ENCODE measurements at regions not wholly inside any gene's neighbourhood (a gene's known extent, or its start where the extent isn't known, plus 50 kb on each side); places are given as distances from the start of the nearest gene placed in this dataset.
A peak's percentile ranks its signal among the peaks of the same experiment; 100 is the strongest.

DNA sequence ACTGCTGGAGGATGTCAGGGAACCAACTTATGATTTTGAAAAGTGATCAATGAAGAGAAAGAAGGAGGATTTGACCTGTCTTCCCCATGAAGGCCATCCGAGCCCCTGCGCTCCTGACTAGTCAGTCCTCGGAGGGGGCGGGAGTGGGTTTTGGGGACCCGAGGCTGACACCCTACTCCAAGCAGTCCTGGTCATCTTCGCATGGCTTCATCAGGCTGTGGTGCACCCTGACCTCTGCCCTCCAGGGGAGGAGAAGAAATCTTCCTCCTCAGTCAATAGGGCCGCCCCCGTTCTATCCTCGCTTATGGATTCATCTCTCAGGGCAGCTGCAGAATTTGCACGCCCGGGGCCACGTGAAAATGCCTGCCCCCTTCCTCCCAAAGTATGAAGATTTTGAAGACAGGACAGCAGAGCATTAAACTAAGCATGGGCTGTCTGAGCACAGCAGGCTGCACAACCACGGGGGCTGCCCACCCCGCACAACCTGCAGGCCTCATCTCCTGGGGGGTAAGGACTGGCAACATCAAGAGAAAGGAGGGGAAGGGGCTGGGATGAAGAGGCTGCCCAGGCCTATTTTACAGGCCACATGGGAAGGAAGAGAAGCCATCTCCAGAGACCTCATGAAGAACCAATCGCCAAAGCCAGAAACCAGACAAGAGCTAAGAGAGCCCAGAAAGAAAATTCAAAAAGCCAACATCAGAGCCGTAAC, 138.1 kb upstream of the PHACTR3 start:
- H3K36me3 ChIP-seq = no peaks in the 10 kb centered on the region
- no peaks in the 10 kb centered on the region for H3K27me3 ChIP-seq (replicated peaks)
- no peak overlapping the region for H3K27ac ChIP-seq
- H3K4me3 ChIP-seq = no peak overlapping the region
- no peaks in the 10 kb centered on the region for H3K4me1 ChIP-seq (replicated peaks)
- no peak for DNase-seq (ENCODE audit: low read depth in 1 of 2, low spot score in 2 of 2)
- H3K9me3 ChIP-seq (replicated peaks) = no peaks in the 10 kb centered on the region

DNA sequence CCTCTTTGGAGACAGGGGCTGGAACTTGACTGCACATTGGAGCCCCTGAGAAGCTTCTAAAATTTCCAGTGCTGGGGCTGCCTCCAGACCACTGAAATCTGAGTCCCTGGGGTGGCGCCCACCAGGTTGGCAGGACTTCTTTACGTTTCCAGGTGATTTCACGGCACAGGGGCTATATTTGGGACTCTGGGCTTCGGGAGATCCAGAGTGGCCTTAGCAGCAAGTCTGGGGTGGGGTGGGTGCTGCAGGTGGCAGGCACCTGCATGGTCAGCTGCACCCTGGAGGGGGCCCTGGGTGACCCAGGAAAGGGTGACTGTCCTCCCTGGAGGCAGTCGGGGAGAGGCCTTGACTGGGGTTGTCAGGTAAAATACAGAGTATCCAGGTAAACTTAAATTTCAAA, 135.5 kb upstream of the PHACTR3 start:
- Histone ChIP-seq H3K4me1 (replicated peaks) (no peaks in the 10 kb centered on the region), H3K36me3 (no peaks in the 10 kb centered on the region), H3K27ac (no peak overlapping the region), H3K27me3 (replicated peaks) (no peaks in the 10 kb centered on the region; the same call in 1 of the 2 replicates), H3K9me3 (replicated peaks) (no peaks in the 10 kb centered on the region), H3K4me3 (no peak overlapping the region)
- DNase-seq (ENCODE audit: low read depth in 1 of 2, low spot score in 2 of 2) = no peak

DNA sequence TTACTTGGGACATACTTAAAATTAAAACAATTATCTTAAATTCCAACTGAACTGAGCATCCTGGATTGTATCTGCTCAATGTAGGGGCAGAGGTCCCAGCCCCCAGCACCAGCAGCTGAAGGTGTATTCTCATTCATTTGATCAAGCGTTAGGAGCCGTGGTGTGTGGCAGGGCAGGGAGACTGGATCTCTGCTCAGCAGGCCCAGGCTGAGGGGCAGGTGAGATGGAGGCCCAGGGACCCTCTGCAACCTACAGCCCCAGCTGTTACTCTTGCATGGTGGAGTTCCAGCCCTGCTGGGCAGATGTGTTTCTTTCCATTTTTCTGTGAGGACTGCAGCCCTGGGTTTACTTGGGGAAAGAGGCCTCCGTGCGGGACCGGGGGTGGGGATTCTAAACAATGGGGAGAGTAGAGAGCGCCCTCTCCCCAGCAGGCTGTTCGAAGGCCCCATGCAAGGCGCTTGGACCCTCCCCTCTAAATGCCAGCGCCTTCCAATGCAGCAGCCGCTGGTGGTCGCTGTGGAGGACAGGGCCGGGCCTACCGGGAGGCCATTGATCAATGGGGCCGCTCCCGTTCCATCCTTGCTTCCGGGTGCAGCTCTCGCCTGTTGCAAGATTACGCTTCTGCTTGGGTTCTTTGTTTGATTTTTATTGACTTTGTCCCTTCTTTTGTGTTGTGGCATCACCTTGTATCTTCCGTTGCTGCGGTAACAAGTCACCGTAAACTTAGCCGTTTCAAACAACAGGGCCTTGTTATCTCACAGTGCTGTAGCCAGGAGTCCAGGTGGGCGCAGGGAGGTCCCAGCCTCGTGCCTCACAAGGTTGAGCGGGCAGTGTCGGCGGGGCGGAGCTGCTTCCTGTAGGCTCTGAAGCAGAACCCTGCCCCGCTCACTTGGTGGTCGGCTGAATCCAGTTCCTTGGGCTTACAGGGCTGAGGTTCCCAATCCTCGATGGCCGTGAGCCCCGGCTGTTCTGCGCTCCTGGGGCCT, 134.8 kb upstream of the PHACTR3 start:
- DNase-seq (ENCODE audit: low read depth in 1 of 2, low spot score in 2 of 2) = no peak
- no peak overlapping the region for H3K27ac ChIP-seq
- H3K4me3 ChIP-seq = no peak overlapping the region
- no peaks in the 10 kb centered on the region for H3K36me3 ChIP-seq
- no peaks in the 10 kb centered on the region for H3K9me3 ChIP-seq (replicated peaks)
- no peaks in the 10 kb centered on the region for H3K4me1 ChIP-seq (replicated peaks)
- peaks cover 5% of the 10 kb centered on the region; the same call in 1 of the 2 replicates for H3K27me3 ChIP-seq (replicated peaks)

DNA sequence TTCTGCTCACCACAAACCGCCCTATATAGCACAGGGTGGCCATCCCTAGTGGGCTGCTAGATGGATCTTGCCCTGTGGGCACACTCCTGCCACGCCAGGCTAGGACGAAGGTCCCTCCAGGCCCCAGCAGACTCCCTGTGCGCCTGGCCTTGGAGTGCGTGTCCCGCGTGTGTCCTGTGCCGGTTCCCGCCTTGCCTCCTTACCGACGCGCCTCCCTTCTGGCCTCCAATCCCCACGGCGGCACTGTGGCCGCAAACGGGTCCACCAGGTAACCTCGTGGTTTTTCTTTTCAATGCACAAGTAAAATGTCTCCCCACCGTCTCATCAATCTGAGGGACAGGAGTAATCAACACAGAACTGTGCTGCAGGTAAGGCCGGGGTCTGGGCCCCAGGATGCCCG, 133.8 kb upstream of the PHACTR3 start:
- H3K36me3 ChIP-seq = no peaks in the 10 kb centered on the region
- no peaks in the 10 kb centered on the region for H3K9me3 ChIP-seq (replicated peaks)
- peaks cover 5% of the 10 kb centered on the region; the same call in 1 of the 2 replicates for H3K27me3 ChIP-seq (replicated peaks)
- no peak for DNase-seq (ENCODE audit: low read depth in 1 of 2, low spot score in 2 of 2)
- H3K4me1 ChIP-seq (replicated peaks) = no peaks in the 10 kb centered on the region
- no peak overlapping the region for H3K27ac ChIP-seq
- no peak overlapping the region for H3K4me3 ChIP-seq

DNA sequence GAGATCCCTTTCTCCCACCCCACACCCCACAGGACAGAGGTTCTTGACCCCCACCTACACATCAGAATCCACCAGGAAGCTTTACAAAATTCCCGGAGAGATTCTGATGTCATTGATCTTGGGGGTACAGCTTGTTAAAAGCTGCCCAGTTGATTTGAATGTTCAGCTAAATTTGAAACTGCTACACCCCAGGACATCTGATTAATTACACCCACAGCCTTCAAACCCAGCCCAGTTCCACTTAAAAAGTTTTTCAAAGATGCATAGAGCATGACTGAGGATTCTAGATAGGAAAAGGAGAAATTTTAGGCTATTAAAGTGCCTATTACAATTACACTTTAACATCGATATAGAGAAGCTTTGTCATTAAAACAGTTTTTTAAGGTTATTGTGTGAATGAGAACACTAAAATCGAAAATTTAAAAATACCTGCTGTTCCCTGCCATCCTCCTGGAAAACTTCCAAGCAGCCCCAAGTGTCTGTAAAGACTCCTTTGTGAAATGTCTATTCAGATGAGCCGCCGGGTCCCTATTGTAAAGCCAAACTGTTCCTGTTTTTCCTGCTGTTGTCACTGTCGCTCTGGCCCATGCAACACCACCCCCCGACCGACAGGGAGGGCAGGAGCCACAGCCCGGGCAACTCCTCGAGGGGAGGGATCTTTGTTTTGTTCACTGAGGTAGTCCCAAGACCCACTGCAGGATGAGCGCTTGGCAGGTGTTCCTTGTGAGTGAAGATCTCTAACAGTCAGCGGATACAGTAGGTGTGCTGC, 132.5 kb upstream of the PHACTR3 start:
- H3K9me3 ChIP-seq (replicated peaks) = no peaks in the 10 kb centered on the region

DNA sequence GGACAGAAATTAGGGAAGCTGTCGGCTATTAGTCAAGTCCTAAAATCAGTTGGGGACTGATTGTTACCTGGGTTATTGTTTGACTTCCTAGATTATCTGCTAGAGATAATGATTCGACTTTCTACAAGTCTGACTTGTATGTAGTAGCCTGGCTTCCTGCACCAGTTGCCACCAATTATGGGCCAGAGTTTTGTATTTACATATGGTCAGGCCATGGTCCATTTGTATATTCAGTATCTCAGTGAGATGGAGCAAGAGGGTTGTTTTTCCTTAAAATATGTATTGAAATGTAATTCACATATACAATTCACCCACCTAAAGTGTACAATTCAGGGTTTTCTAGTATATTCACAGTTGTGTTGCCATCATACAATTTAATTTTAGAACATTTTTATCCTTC, 130.6 kb upstream of the PHACTR3 start:
- Histone ChIP-seq H3K27ac (no peak overlapping the region), H3K27me3 (replicated peaks) (peaks cover 10% of the 10 kb centered on the region; the same call in 1 of the 2 replicates), H3K36me3 (no peaks in the 10 kb centered on the region), H3K4me1 (replicated peaks) (no peaks in the 10 kb centered on the region), H3K4me3 (no peak overlapping the region), H3K9me3 (replicated peaks) (no peaks in the 10 kb centered on the region)
- no peak for DNase-seq (ENCODE audit: low read depth in 1 of 2, low spot score in 2 of 2)

More for the DNA sequence above, 132.5 kb upstream of the PHACTR3 start:
- H3K27ac ChIP-seq = no peak overlapping the region
- H3K4me1 ChIP-seq (replicated peaks) = no peaks in the 10 kb centered on the region
- DNase-seq (ENCODE audit: low read depth in 1 of 2, low spot score in 2 of 2) = no peak
- H3K27me3 ChIP-seq (replicated peaks) = peaks cover 10% of the 10 kb centered on the region; the same call in 1 of the 2 replicates
- H3K36me3 ChIP-seq = no peaks in the 10 kb centered on the region
- H3K4me3 ChIP-seq = no peak overlapping the region

DNA sequence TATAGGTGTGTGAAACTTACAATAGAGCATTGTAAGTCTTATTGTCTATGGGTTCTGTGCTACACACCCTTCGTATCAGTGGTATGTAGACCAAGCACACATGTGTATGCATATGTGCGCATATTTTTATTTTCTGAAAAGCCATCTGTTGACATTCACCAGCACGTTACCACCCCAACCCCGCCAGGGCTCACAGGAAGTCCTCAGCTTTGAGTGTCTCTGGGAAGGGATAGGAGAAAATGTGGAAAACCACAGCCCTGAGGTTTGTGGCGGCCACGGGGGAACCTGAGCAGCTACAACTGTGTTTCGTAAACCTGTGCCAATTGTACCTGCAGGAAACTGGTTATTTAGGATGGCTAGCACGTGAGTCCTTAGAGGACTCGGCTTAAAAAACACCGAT, 123.3 kb upstream of the PHACTR3 start:
- Histone ChIP-seq H3K4me3 (no peak overlapping the region), H3K27me3 (replicated peaks) (peaks cover 9% of the 10 kb centered on the region; the same call in 1 of the 2 replicates), H3K27ac (no peak overlapping the region), H3K4me1 (replicated peaks) (no peaks in the 10 kb centered on the region), H3K36me3 (no peaks in the 10 kb centered on the region), H3K9me3 (replicated peaks) (no peaks in the 10 kb centered on the region)
- DNase-seq (ENCODE audit: low read depth in 1 of 2, low spot score in 2 of 2) = no peak

DNA sequence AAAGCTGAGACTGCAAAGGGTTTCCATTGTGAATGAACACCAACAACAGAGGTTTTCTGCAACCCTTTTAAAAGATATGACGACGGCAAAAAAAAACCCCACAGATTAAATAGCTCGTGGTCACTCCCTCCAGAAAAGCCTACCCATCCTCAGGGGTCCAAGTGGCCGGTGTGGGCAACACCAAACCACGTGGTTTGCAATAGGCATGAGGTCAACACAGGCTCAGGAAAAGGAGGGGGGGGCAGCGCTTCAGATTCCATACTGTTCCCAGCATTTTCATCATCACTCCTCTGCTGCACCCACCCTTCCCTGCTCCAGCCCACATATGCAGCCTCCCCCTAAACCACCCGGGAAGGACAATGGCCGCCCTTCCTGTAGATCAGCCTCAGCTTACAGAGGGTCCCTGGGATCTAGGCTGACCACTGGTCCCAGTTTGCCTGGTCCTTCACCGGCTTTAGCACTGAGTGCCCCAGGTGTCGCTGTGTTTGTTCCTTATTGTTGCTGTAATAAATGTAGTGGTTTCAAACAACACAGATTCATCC, 122.8 kb upstream of the PHACTR3 start:
- Histone ChIP-seq H3K9me3 (replicated peaks) (no peaks in the 10 kb centered on the region), H3K4me1 (replicated peaks) (no peaks in the 10 kb centered on the region), H3K36me3 (no peaks in the 10 kb centered on the region), H3K4me3 (no peak overlapping the region), H3K27ac (no peak overlapping the region), H3K27me3 (replicated peaks) (peaks cover 6% of the 10 kb centered on the region; the same call in 1 of the 2 replicates)
- no peak for DNase-seq (ENCODE audit: low read depth in 1 of 2, low spot score in 2 of 2)

DNA sequence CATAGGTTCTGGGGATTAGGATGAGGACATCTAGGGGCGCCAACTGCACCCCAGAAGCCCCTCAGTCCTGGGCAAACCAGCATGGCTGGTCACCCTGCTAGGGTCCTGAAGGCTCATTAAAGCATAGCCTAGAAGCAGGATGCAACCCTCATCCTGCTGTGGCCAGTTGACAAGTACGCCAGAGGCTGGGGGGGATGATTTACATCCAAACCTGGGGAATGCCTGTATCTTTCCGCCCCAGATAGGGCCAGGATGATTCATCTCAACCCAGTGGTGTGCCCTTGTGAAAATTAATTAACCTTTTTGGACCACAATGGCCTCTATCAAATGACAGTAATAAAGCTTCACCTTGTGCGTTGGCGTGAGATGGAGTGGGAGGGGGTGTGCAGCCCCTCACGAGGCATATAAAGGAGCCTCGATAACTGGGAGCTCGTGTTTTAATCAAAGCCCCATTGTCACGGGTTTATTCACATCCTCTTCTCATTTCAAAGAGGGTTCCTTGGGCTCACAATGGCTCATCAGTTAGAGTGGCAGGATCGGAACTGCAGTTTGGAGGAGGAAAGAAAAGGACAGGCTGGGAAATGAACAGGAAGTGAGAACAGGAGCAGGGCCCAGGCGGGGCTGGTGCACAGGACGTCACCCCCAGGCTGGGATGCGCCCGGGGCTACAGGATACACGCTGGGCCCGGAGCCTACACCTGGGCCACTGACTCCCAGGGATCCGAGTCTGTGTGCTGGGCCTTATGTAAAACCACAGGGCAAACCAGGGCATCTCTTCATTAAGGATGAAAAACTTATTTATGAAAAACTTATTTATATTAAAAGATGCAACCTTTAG, 121.8 kb upstream of the PHACTR3 start:
- no peaks in the 10 kb centered on the region for H3K4me1 ChIP-seq (replicated peaks)
- peak in 1 of 2 experiments; percentile 35 for DNase-seq (ENCODE audit: low read depth in 1 of 2, low spot score in 2 of 2)
- no peak overlapping the region for H3K27ac ChIP-seq
- H3K9me3 ChIP-seq (replicated peaks) = no peaks in the 10 kb centered on the region
- H3K36me3 ChIP-seq = no peaks in the 10 kb centered on the region
- no peak overlapping the region for H3K4me3 ChIP-seq
- H3K27me3 ChIP-seq (replicated peaks) = peaks cover 10% of the 10 kb centered on the region; the same call in 1 of the 2 replicates

DNA sequence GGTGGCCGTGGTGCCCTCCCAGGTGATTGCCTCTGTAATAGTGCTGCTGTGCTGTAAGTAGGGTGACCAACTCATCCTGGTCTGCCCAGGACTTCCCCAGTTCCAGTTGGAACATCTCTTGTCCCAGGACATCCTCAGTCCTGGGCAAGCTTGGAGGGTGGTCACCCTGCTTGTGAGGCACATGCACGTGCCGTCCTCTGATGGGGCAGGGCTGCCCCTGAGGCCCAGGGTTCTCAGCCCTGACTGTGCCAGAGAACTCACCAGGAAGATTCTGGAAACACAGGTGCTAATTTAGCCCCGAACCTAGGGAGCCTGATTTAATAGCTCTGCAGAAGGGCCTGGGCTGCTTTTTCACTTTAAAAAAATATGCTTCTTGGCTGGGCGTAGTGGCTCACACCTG, 120.9 kb upstream of the PHACTR3 start:
- Histone ChIP-seq H3K4me1 (replicated peaks) (no peaks in the 10 kb centered on the region), H3K4me3 (no peak overlapping the region), H3K36me3 (no peaks in the 10 kb centered on the region), H3K9me3 (replicated peaks) (no peaks in the 10 kb centered on the region), H3K27me3 (replicated peaks) (peaks cover 12% of the 10 kb centered on the region; the same call in 1 of the 2 replicates), H3K27ac (no peak overlapping the region)
- DNase-seq (ENCODE audit: low read depth in 1 of 2, low spot score in 2 of 2) = peak in 1 of 2 experiments; percentile 20

DNA sequence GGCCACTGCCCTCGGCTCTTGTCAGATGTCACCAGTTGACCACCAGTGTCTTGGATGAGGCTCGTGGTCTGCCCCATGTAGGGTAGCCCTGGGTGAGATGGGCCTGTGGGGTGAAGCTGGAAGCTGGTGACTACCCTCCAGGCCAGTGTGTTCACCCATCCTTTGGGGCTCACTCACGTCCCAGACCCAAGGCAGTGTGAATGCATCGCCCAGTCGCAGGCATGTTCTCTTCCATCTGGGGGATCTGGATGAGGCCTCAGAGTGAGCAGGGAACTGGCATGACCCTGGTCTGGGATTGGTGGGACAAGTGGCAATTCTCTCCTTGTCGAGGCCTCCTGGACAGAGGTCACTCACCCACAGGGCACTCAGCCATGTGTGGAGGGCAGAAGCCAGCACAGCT, 120.1 kb upstream of the PHACTR3 start:
- Histone ChIP-seq H3K4me3 (no peak overlapping the region), H3K36me3 (no peaks in the 10 kb centered on the region), H3K27me3 (replicated peaks) (peaks cover 12% of the 10 kb centered on the region), H3K9me3 (replicated peaks) (no peaks in the 10 kb centered on the region), H3K27ac (no peak overlapping the region), H3K4me1 (replicated peaks) (no peaks in the 10 kb centered on the region)
- DNase-seq (ENCODE audit: low read depth in 1 of 2, low spot score in 2 of 2) = peak in 1 of 2 experiments; percentile 28

DNA sequence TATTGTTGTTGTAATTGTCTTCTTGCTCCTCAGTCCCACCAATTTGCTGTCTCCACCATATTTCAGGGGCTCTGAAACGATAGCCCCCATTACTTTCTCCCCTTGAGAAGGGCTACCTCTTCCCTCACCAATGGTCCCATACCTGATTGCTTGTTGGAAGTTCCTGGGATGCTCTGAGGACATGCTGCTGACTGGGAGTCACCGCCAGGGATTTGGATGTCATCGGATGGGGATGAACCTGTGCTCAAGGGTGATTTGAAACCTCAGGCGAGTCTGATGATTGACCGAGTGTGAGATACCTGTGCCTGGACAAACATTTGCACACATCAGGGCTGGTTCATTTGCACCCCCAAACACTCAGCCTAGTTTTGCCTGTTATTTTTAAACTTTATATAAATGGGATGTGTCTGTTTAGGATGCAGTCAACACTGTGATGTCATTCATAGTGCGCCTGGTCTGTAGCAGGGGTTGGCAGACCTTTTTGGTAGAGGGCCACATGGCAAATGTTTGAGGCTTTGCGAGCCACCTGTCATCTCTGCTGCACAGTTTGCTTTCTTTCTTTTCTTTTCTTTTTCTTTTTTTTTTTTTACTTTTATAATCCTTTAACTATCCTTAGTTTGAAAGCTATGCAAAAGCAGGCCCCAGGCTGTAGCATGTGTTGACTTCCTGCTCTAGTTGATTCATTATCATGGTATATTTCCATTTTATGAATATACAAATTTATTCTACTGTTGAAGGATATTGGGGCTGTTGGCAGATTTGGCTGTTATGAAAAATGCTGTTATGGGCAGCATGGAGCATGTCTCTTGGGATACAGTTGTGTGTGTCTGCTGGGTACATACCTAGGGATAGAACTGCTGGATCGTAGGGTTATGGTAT, 118.5 kb upstream of the PHACTR3 start:
- Histone ChIP-seq H3K36me3 (no peaks in the 10 kb centered on the region), H3K4me3 (no peak overlapping the region), H3K4me1 (replicated peaks) (no peaks in the 10 kb centered on the region), H3K9me3 (replicated peaks) (no peaks in the 10 kb centered on the region), H3K27me3 (replicated peaks) (peaks cover 10% of the 10 kb centered on the region), H3K27ac (no peak overlapping the region)
- DNase-seq (ENCODE audit: low read depth in 1 of 2, low spot score in 2 of 2) = no peak

All from SJSA1 (cell line).